Fibroblast of the aortic adventitia (primary cell): ENCODE measurements at regions not wholly inside any gene's neighbourhood (a gene's known extent, or its start where the extent isn't known, plus 50 kb on each side); places are given as distances from the start of the nearest gene placed in this dataset.
A peak's percentile ranks its signal among the peaks of the same experiment; 100 is the strongest.
"Not testable (repeated sequence)": the region's sequence is repeated elsewhere in the genome, so short reads cannot be mapped to it uniquely, and the experiment has no call there.

Source experiments
- DNase-seq: peaks from one replicate; pipeline ENCODE4 v3.0.0-alpha.2; 2010; ENCODE audit warnings: low read depth
- H3K4me3 ChIP-seq: 2 replicates; pipeline ENCODE4 v1.5.1; 2011; ENCODE audit warnings: low read depth, mild to moderate bottlenecking, control low read depth, low read length, moderate library complexity
- CTCF ChIP-seq: IDR thresholded peaks from 2 replicates; pipeline ENCODE4 v1.5.1; 2011; ENCODE audit warnings: mild to moderate bottlenecking, low read length, control low read depth, inconsistent platforms; ENCODE audit not compliant: insufficient read depth

- DNase-seq, result no peak
Observed at GRCh38 chr13:64716936-64717335, 2513.2 kb downstream of the PCDH9 start.

GRCh38 chr13:64709079-64709478, 2521.1 kb downstream of the PCDH9 start:
- H3K4me3 ChIP-seq, result no peak overlapping the region
- no peak for DNase-seq
- TF ChIP-seq CTCF, result no peak

More at GRCh38 chr13:64716936-64717335, 2513.2 kb downstream of the PCDH9 start:
- H3K4me3 ChIP-seq, result no peak overlapping the region
- no peak for TF ChIP-seq CTCF

- no peak for TF ChIP-seq CTCF
- H3K4me3 ChIP-seq, result no peak overlapping the region
- no peak for DNase-seq
Observed at GRCh38 chr13:64704121-64704649, 2526.0 kb downstream of the PCDH9 start.

- DNase-seq, result peak; percentile 12
- no peak for TF ChIP-seq CTCF
- no peak overlapping the region for H3K4me3 ChIP-seq
Observed at GRCh38 chr13:64697226-64697625, 2532.9 kb downstream of the PCDH9 start.

DNA sequence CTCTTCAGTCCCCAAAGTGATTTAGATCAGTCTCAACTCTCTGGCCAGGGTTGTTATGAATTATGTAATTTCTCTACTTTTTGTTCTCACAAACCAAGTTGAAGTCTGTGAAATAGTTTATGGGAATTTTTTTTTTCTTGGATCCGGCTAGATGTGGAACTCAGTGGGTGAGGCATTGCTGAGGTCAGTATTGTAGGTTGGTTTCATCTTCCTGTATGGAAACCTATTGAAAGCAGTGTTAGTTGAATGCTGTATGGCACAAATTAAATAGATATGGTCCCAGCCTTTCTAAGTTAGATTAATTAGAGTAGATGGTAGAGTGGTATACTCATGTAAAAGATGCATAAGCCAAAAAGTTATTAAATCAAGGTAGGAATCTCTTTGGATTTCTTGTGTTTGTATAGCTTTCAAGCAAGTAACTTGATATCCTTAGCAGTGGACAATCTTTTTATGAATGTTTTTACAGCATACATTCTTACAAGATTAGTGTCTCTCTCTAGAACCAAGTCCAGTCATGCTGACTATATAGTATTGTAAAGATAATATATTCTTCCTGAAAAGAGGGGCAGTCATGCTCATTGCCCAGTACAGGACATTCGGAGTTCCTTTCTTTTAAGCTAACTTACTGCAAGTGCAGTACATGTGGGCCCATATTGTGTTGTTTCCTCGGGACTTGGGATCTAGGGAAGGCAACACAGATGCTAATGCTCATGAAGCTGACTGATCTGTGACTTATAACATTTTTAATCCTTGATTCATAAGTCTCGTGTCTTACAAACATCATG, 2541.1 kb downstream of the PCDH9 start:
- no peak for TF ChIP-seq CTCF
- no peak overlapping the region for H3K4me3 ChIP-seq
- DNase-seq, result peak; percentile 32

DNA sequence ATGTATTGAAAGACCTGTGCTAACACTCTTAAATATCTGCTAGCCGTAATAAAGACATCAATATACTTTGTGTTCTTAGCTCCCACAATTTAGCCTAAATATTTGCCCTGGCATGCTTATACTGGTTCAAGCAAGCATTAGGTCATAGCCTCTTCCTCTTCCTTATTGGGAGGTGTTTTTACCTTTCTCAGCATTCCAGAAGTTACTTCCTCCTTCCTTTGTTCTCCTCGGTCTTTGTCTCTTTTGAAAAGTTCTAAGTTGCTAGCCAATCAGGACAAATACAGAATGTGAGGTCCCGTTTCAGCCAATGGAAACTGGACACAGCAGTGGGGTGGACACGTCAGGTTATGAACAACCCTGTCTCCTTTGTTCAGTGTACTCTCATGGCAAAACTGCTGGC, 2543.6 kb downstream of the PCDH9 start:
- H3K4me3 ChIP-seq, DNase-seq: not testable (repeated sequence)

DNA sequence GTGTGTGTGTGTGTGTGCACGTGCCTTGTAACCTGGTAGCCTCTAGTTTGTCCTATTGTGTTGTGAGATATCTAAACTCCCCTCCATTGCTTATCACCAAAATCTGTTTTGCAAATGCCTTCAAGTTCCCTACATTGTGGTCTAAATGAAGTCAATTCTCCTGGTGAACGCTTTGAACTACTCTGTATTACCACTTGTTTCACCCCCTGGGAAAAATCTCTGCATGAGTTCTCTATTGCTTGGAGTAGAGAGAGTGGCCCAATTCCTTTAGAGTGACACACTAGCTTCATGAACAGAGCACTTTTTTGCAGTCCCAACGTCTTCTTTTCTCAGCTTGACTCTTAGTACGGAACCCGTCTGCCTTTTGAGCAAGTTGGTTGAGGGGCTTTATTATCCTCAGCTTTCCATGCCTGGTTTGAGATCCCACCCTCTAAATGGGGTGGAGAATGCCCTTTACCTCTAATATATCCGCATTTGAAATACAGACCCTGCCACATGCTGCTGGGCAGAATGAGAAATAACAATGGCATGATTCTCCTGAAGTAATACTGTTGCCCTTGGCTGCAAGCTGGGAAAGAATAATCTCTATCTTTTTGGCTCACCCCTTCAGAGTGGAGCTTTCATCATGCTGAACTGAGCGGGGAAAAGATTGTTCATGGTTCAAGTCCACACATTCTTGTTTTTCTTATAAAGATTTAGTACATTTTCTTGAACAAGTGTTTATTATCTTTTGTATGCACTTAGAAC, 2545.3 kb downstream of the PCDH9 start:
- TF ChIP-seq CTCF, result no peak
- H3K4me3 ChIP-seq, result no peak overlapping the region
- DNase-seq, result peak; percentile 78
